ENCODE measurements at regions not wholly inside any gene's neighbourhood (a gene's known extent, or its start where the extent isn't known, plus 50 kb on each side); places are given as distances from the start of the nearest gene placed in this dataset.

GRCh38 chr1:182174513-182174855 lies 113.0 kb upstream of the ZNF648 start:
- no peak for TF ChIP-seq CTCF (IDR thresholded peaks at IDR 0.05)
- no peak for TF ChIP-seq POLR2A (IDR thresholded peaks at IDR 0.05)

Data from heart left ventricle (tissue), 13 donors.